Small intestine (tissue), 7 donors: ENCODE measurements at regions not wholly inside any gene's neighbourhood (a gene's known extent, or its start where the extent isn't known, plus 50 kb on each side); places are given as distances from the start of the nearest gene placed in this dataset.

ENCODE experiments used
- DNase-seq, 2 donors: peaks; one replicate each; pipeline versions ENCODE4 v3.0.0 to v3.0.0-alpha.2; 2013
- FAIRE-seq: peaks from 2 replicates; lab custom pipeline; 2012; peaks lifted over from hg19 to GRCh38; lab: Jason Lieb, UNC
- H3K27ac ChIP-seq, 3 donors: one replicate each; pipeline ENCODE4 v1.5.1; 2013; ENCODE audit warnings: low read length in 2 of 3, mild to moderate bottlenecking in 2 of 3, control low read depth in 1 of 3, inconsistent platforms in 1 of 3, low read depth in 1 of 3, moderate library complexity in 1 of 3
- H3K27me3 ChIP-seq, 3 donors: one replicate each; pipeline ENCODE4 v1.6.1; 2013; ENCODE audit warnings: low read length in 3 of 3, inconsistent platforms in 1 of 3; ENCODE audit not compliant: control insufficient read depth in 3 of 3, insufficient read depth in 3 of 3
- H3K36me3 ChIP-seq, 3 donors: one replicate each; pipeline ENCODE4 v1.6.1; 2013; ENCODE audit warnings: low read length in 3 of 3, inconsistent platforms in 1 of 3, low read depth in 1 of 3, mild to moderate bottlenecking in 1 of 3, moderate library complexity in 1 of 3; ENCODE audit not compliant: control insufficient read depth in 3 of 3, insufficient read depth in 2 of 3
- H3K4me1 ChIP-seq, 3 donors: one replicate each; pipeline ENCODE4 v1.6.1; 2013; ENCODE audit warnings: low read length in 2 of 3, inconsistent platforms in 1 of 3, low read depth in 1 of 3, mild to moderate bottlenecking in 1 of 3, moderate library complexity in 1 of 3; ENCODE audit not compliant: control insufficient read depth in 3 of 3, insufficient read depth in 2 of 3
- H3K4me3 ChIP-seq, 3 donors: one replicate each; pipeline ENCODE4 v1.5.1; 2013; ENCODE audit warnings: low read length in 3 of 3, control low read depth in 1 of 3, inconsistent platforms in 1 of 3, low read depth in 1 of 3, mild to moderate bottlenecking in 1 of 3, moderate library complexity in 1 of 3
- H3K9me3 ChIP-seq, 2 donors: one replicate each; pipeline ENCODE4 v1.6.1; 2013; ENCODE audit warnings: low read depth in 1 of 2, low read length in 1 of 2; ENCODE audit not compliant: control insufficient read depth in 2 of 2, insufficient read depth in 1 of 2
- WGBS, 3 donors: extraction: QIAGEN DNeasy Blood & Tissue Kit; methylation state at CpG; one replicate each; pipeline ENCODE4 v1.1.7; 2013; 5-methylcytosine and 5-hydroxymethylcytosine counted together
- donor health status: healthy with polysubstance abuse.
- donor health status: control.
- donor health status: control.
- donor health status: Bipolar disorder and iron deficiency.
- donor health status: healthy.

DNA sequence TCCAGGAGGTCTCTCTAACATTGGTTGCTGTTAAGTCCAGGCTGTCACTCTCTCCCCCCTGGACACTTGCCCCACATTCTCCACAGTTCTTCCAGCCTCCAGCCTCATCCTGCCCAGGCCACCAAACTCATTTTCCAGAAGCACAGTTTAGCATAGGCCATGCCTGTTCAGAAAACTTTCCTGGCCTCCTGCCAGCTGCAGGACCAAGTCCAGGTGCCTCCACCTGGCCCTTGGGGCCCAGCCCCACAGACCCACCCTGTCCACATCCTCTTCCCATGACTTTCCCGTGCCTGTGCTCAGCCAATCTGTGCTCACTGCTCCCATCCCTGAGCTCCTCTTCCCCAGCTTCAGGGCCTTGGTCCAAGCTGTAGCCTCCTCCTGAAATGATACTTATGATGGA is 905.0 kb downstream of the UQCRFS1 start:
- Histone ChIP-seq H3K27ac (no peak overlapping the region), H3K27me3 (no peaks in the 10 kb centered on the region), H3K36me3 (no peaks in the 10 kb centered on the region), H3K9me3 (peaks cover 0 to 2% of the 10 kb centered on the region in 2 donors), H3K4me3 (no peak overlapping the region), H3K4me1 (no peaks in the 10 kb centered on the region)
- no peak for DNase-seq
- WGBS, 3 donors, result 0 to 39% (median 15%) methylated on average over 1 of the region's 1 CpG
- FAIRE-seq, result no peak

DNA sequence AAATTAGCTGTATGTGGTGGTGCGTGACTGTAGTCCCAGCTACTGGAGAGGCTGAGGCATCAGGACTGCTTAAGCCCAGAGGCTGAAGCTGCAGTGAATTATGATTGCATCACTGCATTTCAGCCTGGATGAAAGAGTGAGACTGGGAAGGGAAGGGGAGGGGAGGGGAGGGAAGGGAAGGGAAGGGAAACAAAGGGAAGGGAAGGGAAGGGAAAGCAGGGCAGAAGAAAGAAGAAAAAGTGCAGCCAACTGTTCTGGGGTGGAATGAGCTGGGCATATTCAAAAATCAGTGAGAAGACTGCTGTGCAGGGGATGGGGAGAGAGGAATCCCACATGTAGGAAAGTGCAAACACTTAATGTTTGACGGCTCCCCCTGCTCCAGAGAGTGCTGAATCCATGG is 905.5 kb downstream of the UQCRFS1 start:
- Histone ChIP-seq H3K4me1 (no peaks in the 10 kb centered on the region), H3K36me3 (no peaks in the 10 kb centered on the region), H3K27me3 (no peaks in the 10 kb centered on the region), H3K4me3 (no peak overlapping the region), H3K27ac (no peak overlapping the region), H3K9me3 (peaks cover 0 to 2% of the 10 kb centered on the region in 2 donors)
- DNase-seq (no peak), FAIRE-seq (no peak)
- WGBS, 3 donors, result 62 to 66% (median 63%) methylated on average over 2 of the region's 2 CpGs

DNA sequence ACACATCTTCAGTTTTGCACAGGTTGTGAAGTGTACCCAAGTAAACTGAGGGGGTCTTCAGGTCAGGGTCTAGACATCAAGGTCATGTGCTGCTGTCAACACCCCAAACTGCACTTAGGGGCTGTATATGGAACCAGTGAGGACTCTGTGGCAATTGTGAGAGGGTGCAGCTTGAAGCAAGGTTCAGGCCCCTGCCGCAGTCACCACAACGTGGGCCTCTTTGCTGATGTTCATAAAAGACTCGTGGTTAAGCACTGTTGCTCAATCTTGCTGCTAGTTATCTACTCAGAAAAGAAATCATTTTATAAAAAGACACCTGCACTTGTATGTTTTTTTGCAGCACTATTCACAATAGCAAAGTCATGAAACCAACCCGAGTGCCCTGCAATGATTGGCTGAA is 907.4 kb downstream of the UQCRFS1 start:
- Histone ChIP-seq H3K4me1 (no peaks in the 10 kb centered on the region), H3K4me3 (no peak overlapping the region), H3K27me3 (no peaks in the 10 kb centered on the region), H3K27ac (no peak overlapping the region), H3K9me3 (peaks cover 0 to 2% of the 10 kb centered on the region in 2 donors), H3K36me3 (no peaks in the 10 kb centered on the region)
- DNase-seq (no peak), FAIRE-seq (no peak)
- WGBS, 3 donors, result 54 to 65% (median 55%) methylated on average over 4 of the region's 4 CpGs

DNA sequence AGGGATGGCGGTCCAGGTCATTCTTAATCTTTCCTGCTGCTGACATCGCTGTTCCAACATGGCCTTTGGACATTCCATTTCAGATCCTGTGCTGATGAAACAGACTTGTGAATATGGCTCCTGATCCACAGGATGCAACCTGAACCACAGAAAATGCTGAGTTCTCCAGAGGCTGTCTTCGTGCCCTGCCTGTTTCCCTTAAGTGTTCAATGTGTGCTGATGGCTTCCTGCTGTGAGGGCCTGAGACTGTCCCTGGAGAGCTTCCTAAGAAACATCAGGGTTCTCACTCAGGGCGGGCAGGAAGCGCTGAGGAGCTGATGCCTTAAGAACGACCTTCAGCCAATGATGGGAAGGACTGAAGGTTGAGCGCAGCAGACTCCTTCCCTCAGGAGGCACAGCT is 909.4 kb downstream of the UQCRFS1 start:
- WGBS, 3 donors, result 66 to 72% (median 71%) methylated on average over 7 of the region's 7 CpGs
- H3K27ac ChIP-seq, result no peak overlapping the region
- no peak for FAIRE-seq
- H3K9me3 ChIP-seq, result peaks cover 0 to 2% of the 10 kb centered on the region in 2 donors
- DNase-seq, result no peak
- no peaks in the 10 kb centered on the region for H3K27me3 ChIP-seq
- no peaks in the 10 kb centered on the region for H3K4me1 ChIP-seq
- no peak overlapping the region for H3K4me3 ChIP-seq
- H3K36me3 ChIP-seq, result no peaks in the 10 kb centered on the region

DNA sequence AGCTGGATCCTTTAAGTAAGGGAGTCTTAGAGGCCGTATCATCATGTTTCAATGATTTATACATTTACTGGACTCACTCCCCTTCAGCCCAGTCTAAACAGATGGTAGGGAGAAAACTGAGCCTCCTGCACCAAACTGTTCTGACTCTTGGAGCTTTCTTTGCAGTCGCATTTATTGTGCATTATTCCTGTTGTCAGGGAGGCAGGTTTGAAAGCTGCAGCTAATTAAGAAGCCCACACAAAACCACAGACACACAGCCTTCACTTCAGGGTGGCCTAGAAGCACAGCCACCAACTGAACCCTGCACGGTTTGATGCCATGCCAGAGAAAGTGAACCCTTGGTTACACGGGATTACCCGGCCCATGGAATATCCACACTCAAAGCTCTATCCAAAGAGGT is 911.0 kb downstream of the UQCRFS1 start:
- FAIRE-seq (no peak), DNase-seq (no peak)
- H3K9me3 ChIP-seq, result peaks cover 0 to 2% of the 10 kb centered on the region in 2 donors
- no peaks in the 10 kb centered on the region for H3K36me3 ChIP-seq
- no peaks in the 10 kb centered on the region for H3K4me1 ChIP-seq
- H3K27me3 ChIP-seq, result no peaks in the 10 kb centered on the region
- WGBS, 3 donors, result 42 to 81% (median 61%) methylated on average over 5 of the region's 5 CpGs
- H3K27ac ChIP-seq, result no peak overlapping the region
- H3K4me3 ChIP-seq, result no peak overlapping the region

DNA sequence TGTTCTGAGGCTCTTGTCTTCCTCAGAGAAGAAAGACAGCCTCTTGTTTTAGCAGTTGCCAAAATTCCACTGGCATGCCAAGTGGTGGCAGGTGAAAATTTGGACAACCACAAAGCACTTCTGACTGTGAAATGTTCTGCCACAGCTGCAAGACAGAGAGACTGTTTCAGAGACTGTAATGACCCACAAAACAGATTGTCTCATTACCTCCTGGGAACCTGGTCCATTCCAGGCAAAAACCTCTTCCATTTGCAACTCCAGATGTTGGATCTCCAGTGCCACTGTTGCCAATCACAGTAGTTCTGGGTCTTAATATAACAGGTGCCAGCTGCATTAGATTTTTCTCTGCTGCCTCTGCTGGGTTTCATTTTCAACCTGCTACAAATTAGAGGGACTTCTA is 911.5 kb downstream of the UQCRFS1 start:
- FAIRE-seq (no peak), DNase-seq (no peak)
- no peak overlapping the region for H3K27ac ChIP-seq
- H3K9me3 ChIP-seq, result peaks cover 0 to 2% of the 10 kb centered on the region in 2 donors
- H3K4me3 ChIP-seq, result no peak overlapping the region
- H3K4me1 ChIP-seq, result no peaks in the 10 kb centered on the region
- H3K27me3 ChIP-seq, result no peaks in the 10 kb centered on the region
- no peaks in the 10 kb centered on the region for H3K36me3 ChIP-seq

DNA sequence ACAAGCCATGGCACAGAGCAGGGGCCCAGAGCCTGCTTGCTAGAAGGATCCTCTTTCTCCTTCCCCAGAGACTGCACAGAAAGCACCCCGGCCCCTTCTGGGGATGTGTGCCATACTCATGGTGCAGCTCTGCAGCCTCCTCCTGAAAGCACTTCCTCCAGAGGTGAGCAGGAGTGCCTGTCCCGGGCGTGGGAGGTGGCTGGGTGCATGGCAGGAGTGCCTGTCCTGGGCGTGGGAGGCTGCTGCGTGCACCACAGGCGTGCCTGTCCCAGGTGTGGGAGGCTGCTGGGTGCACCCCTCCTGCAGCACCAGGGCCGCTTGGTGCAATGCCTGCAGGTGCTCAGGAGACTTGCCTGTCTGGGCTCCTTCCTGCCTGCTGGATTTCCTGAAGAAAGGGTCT is 913.3 kb downstream of the UQCRFS1 start:
- 51 to 69% (median 60%) methylated on average over 6 to 7 of the region's 7 CpGs for WGBS, 3 donors
- DNase-seq, result no peak

DNA sequence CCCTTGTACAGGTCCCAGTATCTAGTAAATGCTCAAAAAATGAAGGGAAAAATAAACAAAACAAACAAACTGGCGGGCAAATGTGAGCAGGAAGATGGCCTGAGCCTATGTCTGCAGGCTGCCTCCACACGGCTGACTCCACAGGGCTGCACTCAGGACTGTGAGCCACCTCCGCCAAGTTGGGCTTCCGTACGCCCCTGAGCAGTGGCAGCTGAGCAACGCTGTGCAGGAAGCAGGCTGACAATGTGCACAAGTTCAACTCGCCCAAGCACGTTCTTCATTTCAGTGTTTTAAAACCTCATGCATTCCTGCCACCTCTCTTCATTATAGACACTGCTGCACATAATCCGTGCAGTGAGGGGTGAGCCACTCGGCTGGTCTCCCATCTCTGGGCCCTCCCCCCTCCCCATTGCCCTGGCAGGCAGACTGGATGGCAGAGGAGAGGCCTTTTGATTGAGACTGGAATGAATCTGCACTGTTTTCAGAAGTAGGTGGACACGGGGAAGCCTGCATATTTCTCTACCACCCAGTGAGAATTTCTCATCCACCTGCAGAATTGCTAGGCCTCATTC is 915.3 kb downstream of the UQCRFS1 start:
- no peak for FAIRE-seq
- Histone ChIP-seq H3K4me3 (no peak overlapping the region), H3K27me3 (no peaks in the 10 kb centered on the region), H3K36me3 (no peaks in the 10 kb centered on the region), H3K27ac (no peak overlapping the region), H3K9me3 (no peaks in the 10 kb centered on the region), H3K4me1 (no peaks in the 10 kb centered on the region)
- DNase-seq, result no peak
- 65 to 71% (median 66%) methylated on average over 11 of the region's 11 CpGs for WGBS, 3 donors

More for the DNA sequence above, 913.3 kb downstream of the UQCRFS1 start:
- Histone ChIP-seq H3K4me3 (no peak overlapping the region), H3K27ac (no peak overlapping the region), H3K4me1 (no peaks in the 10 kb centered on the region), H3K9me3 (peaks cover 0 to 2% of the 10 kb centered on the region in 2 donors), H3K27me3 (no peaks in the 10 kb centered on the region), H3K36me3 (no peaks in the 10 kb centered on the region)
- FAIRE-seq, result no peak

DNA sequence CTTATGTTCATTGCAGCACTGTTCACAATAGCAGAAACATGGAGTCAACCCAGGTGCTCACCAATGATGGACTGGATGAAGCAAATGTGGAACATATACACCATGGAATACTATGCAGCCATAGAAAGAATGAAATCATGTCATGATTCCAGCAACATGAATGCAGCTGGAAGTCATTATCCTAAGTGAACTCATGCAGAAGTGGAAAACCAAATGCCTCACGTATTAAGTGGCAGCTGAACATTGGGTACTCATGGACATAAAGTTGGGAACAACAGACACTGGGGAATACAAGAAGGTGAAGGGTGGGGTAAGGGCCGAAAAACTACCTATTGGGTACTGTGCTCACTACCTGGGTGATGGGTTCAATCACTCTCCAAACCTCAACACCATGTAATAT is 915.9 kb downstream of the UQCRFS1 start:
- 69 to 83% (median 70%) methylated on average over 2 of the region's 2 CpGs for WGBS, 3 donors
- FAIRE-seq (no peak), DNase-seq (no peak)
- Histone ChIP-seq H3K9me3 (no peaks in the 10 kb centered on the region), H3K27ac (no peak overlapping the region), H3K36me3 (no peaks in the 10 kb centered on the region), H3K4me3 (no peak overlapping the region), H3K4me1 (no peaks in the 10 kb centered on the region), H3K27me3 (no peaks in the 10 kb centered on the region)
